HEK293 (cell line): ENCODE measurements at regions not wholly inside any gene's neighbourhood (a gene's known extent, or its start where the extent isn't known, plus 50 kb on each side); places are given as distances from the start of the nearest gene placed in this dataset.

Source experiments
- CTCF ChIA-PET: fragments of 350-600 bp; formaldehyde crosslinking; extraction: SDS; loops from one replicate; lab custom pipeline; 2021; ENCODE audit warnings: antibody characterized with exemption; lab: Yijun Ruan, JAX
- POLR2A ChIA-PET: fragments of 300-600 bp; formaldehyde crosslinking; extraction: SDS; loops from one replicate; lab custom pipeline; 2020; ENCODE audit warnings: antibody characterized with exemption, inconsistent platforms; lab: Yijun Ruan, JAX
- H3K27ac ChIP-seq: fragments of 200-500 bp; sonication (Bioruptor generic); 2 replicates; pipeline ENCODE4 v1.5.1; 2014; ENCODE audit warnings: low read depth, low read length, control low read depth, inconsistent platforms; ENCODE audit errors: extremely low read depth
- H3K36me3 ChIP-seq, 2 experiments: fragments of 200-500 bp in 1 of 2; sonication (Bioruptor generic) in 1 of 2; 1 replicate in 1 of 2; 2 replicates in 1 of 2; pipeline ENCODE4 v1.5.1; 2014 to 2017; ENCODE audit warnings: inconsistent platforms in 2 of 2, low read length in 2 of 2; ENCODE audit not compliant: control insufficient read depth in 2 of 2, insufficient read depth in 1 of 2
- H3K4me1 ChIP-seq: fragments of 200-500 bp; sonication (Bioruptor generic); 2 replicates; pipeline ENCODE4 v1.5.1; 2014; ENCODE audit warnings: mild to moderate bottlenecking, low read length, inconsistent platforms; ENCODE audit not compliant: control insufficient read depth, insufficient read depth
- H3K4me3 ChIP-seq: 2 replicates; pipeline ENCODE4 v1.5.1; 2011; ENCODE audit warnings: low read depth, mild to moderate bottlenecking, control low read depth, low read length, moderate library complexity
- H3K9me3 ChIP-seq: fragments of 200-500 bp; sonication (Bioruptor generic); 2 replicates; pipeline ENCODE4 v1.5.1; 2014; ENCODE audit warnings: low read depth, low read length, inconsistent platforms; ENCODE audit not compliant: control insufficient read depth, insufficient read depth
- BCL11A ChIP-seq: fragments of 450-650 bp; formaldehyde crosslinking; IDR thresholded peaks from 2 replicates; pipeline ENCODE4 v1.5.1; 2016; ENCODE audit warnings: low read depth, missing biosample characterization, missing genetic modification characterization
- GLI4 ChIP-seq: fragments of 450-650 bp; formaldehyde crosslinking; IDR thresholded peaks from 2 replicates; pipeline ENCODE4 v1.5.1; 2016; ENCODE audit warnings: missing biosample characterization, missing genetic modification characterization
- HOXA7 ChIP-seq: sonication (generic); formaldehyde crosslinking; IDR thresholded peaks from 2 replicates; pipeline ENCODE4 v1.8.1; 2022; ENCODE audit warnings: missing genetic modification reagents, borderline replicate concordance
- IKZF3 ChIP-seq: fragments of 450-650 bp; IDR thresholded peaks from 2 replicates; pipeline ENCODE4 v1.5.0; 2018; ENCODE audit warnings: missing biosample characterization, mild to moderate bottlenecking, missing genetic modification characterization, moderate library complexity
- KLF10 ChIP-seq: fragments of 450-650 bp; IDR thresholded peaks from 2 replicates; pipeline ENCODE4 v1.5.1; 2018; ENCODE audit warnings: missing biosample characterization, mild to moderate bottlenecking, missing genetic modification characterization
- KLF8 ChIP-seq: fragments of 450-650 bp; formaldehyde crosslinking; IDR thresholded peaks from 2 replicates; pipeline ENCODE4 v1.5.1; 2016; ENCODE audit warnings: missing biosample characterization, missing genetic modification characterization
- OSR2 ChIP-seq: fragments of 450-650 bp; formaldehyde crosslinking; IDR thresholded peaks from 2 replicates; pipeline ENCODE4 v1.5.1; 2016; ENCODE audit warnings: missing biosample characterization, missing genetic modification characterization
- PRDM6 ChIP-seq: fragments of 450-650 bp; formaldehyde crosslinking; IDR thresholded peaks from 2 replicates; pipeline ENCODE4 v1.5.1; 2017; ENCODE audit warnings: missing biosample characterization, missing genetic modification characterization
- REPIN1 ChIP-seq: fragments of 450-650 bp; formaldehyde crosslinking; IDR thresholded peaks from 2 replicates; pipeline ENCODE4 v1.5.1; 2017; ENCODE audit warnings: missing biosample characterization, missing genetic modification characterization, low read depth
- SALL2 ChIP-seq: fragments of 450-650 bp; formaldehyde crosslinking; IDR thresholded peaks from 2 replicates; pipeline ENCODE4 v1.5.0; 2017; ENCODE audit warnings: missing biosample characterization, mild to moderate bottlenecking, missing genetic modification characterization, borderline replicate concordance
- SP7 ChIP-seq: fragments of 450-650 bp; formaldehyde crosslinking; IDR thresholded peaks from 2 replicates; pipeline ENCODE4 v1.5.1; 2016; ENCODE audit warnings: missing biosample characterization, missing genetic modification characterization
- WT1 ChIP-seq: fragments of 450-650 bp; formaldehyde crosslinking; IDR thresholded peaks from 2 replicates; pipeline ENCODE4 v1.5.1; 2016; ENCODE audit warnings: missing biosample characterization, missing genetic modification characterization
- YY2 ChIP-seq: fragments of 450-650 bp; formaldehyde crosslinking; IDR thresholded peaks from 2 replicates; pipeline ENCODE4 v1.5.1; 2016; ENCODE audit warnings: missing biosample characterization, missing genetic modification characterization
- ZBTB7A ChIP-seq: fragments of 450-650 bp; formaldehyde crosslinking; IDR thresholded peaks from 2 replicates; pipeline ENCODE4 v1.5.1; 2016; ENCODE audit warnings: low read depth, missing biosample characterization, missing genetic modification characterization
- ZNF133 ChIP-seq: fragments of 450-650 bp; formaldehyde crosslinking; IDR thresholded peaks from 2 replicates; pipeline ENCODE4 v1.5.1; 2016; ENCODE audit warnings: missing biosample characterization, missing genetic modification characterization
- ZNF174 ChIP-seq: fragments of 450-650 bp; formaldehyde crosslinking; IDR thresholded peaks from 2 replicates; pipeline ENCODE4 v1.5.0; 2017; ENCODE audit warnings: missing biosample characterization, mild to moderate bottlenecking, missing genetic modification characterization
- ZNF18 ChIP-seq: fragments of 450-650 bp; formaldehyde crosslinking; IDR thresholded peaks from 2 replicates; pipeline ENCODE4 v1.5.1; 2016; ENCODE audit warnings: missing biosample characterization, missing genetic modification characterization
- ZNF19 ChIP-seq: fragments of 450-650 bp; formaldehyde crosslinking; IDR thresholded peaks from 2 replicates; pipeline ENCODE4; 2016; ENCODE audit warnings: missing biosample characterization, missing genetic modification characterization, low read depth
- ZNF2 ChIP-seq: fragments of 450-650 bp; formaldehyde crosslinking; IDR thresholded peaks from 2 replicates; pipeline ENCODE4 v1.5.1; 2016; ENCODE audit warnings: missing biosample characterization, missing genetic modification characterization
- ZNF211 ChIP-seq: fragments of 450-650 bp; formaldehyde crosslinking; IDR thresholded peaks from 2 replicates; pipeline ENCODE4 v1.5.1; 2016; ENCODE audit warnings: low read depth, missing biosample characterization, missing genetic modification characterization
- ZNF24 ChIP-seq: fragments of 450-650 bp; formaldehyde crosslinking; IDR thresholded peaks from 2 replicates; pipeline ENCODE4 v1.5.1; 2016; ENCODE audit warnings: missing biosample characterization, missing genetic modification characterization
- ZNF366 ChIP-seq: fragments of 450-650 bp; formaldehyde crosslinking; conservative IDR thresholded peaks from 2 replicates; pipeline ENCODE4 v1.5.1; 2016; ENCODE audit warnings: missing biosample characterization, missing genetic modification characterization
- ZNF426 ChIP-seq: fragments of 450-650 bp; formaldehyde crosslinking; IDR thresholded peaks from 2 replicates; pipeline ENCODE4 v1.5.1; 2017; ENCODE audit warnings: missing biosample characterization, missing genetic modification characterization, mild to moderate bottlenecking, inconsistent platforms, moderate library complexity
- ZNF654 ChIP-seq: fragments of 450-650 bp; formaldehyde crosslinking; IDR thresholded peaks from 2 replicates; pipeline ENCODE4 v1.5.1; 2016; ENCODE audit warnings: low read depth, missing biosample characterization, missing genetic modification characterization
- ZNF701 ChIP-seq: fragments of 450-650 bp; formaldehyde crosslinking; IDR thresholded peaks from 2 replicates; pipeline ENCODE4 v1.5.1; 2016; ENCODE audit warnings: missing biosample characterization, missing genetic modification characterization
- ZNF843 ChIP-seq: fragments of 450-650 bp; formaldehyde crosslinking; IDR thresholded peaks from 2 replicates; pipeline ENCODE4 v1.5.1; 2016; ENCODE audit warnings: missing biosample characterization, missing genetic modification characterization
- TF ChIP-seq, protein P1 (sequence below): IDR thresholded peaks from 2 replicates; pipeline ENCODE4 v1.6.1; 2011; ENCODE audit warnings: mild to moderate bottlenecking, low read depth, low read length, borderline replicate concordance
- TF ChIP-seq, protein P2 (sequence below): fragments of 450-650 bp; formaldehyde crosslinking; IDR thresholded peaks from 2 replicates; pipeline ENCODE4 v1.5.1; 2016; ENCODE audit warnings: missing biosample characterization, missing genetic modification characterization, borderline replicate concordance

DNA sequence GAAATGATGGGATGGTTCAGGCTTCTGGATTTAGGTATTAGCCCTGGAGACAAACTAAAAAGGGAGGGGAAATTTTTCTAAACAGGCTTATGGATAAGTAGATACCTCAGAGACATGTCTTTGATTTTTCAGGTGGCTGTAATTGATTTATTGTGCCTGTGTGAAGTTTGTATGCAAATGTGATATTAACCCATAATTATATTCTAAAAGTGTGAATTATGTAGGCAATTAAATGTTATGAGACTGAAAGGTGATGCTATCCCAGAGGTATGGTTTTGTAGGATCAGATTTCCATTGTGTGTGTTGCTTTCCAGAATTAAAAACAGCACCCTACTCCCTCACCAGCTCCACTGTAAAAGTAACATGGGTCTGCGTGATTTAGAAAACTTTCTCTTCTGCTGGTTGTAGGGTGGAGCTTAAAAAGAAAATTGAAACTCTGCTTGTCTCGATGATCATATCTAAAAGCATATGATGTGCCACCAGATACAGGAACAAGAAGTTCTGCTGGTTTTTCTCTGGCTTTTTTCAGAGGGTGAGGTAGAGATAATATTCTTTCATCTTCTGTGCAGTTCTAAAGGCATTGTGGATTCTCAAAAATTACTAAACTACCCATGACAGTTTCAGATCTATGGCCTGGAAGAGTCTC lies 71.8 kb upstream of the TAF11L2 start:
- POLR2A ChIA-PET = no interaction called here

DNA sequence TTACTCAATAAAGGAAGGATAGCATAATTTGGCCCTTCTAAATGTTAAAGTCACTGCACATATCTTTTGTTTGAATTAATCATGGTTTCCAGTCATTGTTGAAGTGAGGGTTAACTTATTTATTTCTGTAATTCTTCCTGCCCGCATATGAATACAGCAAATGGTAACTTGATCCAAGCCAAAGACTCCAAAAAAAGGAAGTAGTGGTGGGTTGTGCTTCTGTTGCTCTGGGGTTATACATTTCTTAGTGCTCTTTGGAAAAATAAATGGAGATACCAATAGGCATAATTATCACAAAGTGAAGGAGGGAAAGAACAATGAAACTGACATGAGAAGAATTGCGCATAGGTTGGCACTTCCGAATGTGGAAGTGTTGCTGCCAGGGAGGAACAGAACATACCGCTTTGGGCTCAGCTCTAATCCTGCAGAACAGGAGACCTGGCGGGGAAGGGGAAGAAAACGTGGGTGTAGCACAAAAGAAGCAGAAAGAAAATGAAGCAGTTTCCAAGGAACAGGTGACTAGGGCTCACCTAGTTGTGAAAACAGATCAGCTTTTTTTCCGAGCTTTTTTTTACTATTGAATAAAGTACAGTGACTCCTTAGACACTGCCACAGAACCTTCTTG lies 69.7 kb upstream of the TAF11L2 start:
- no peak overlapping the region for H3K27ac ChIP-seq
- peaks cover 15% of the 10 kb centered on the region for H3K4me1 ChIP-seq
- H3K4me3 ChIP-seq = no peak overlapping the region
- TF ChIP-seq ZNF2 (tag by site-specific recombination) (no peak), ZNF133 (tag by site-specific recombination) (no peak), REPIN1 (tag by site-specific recombination) (no peak), KLF10 (tag by site-specific recombination) (no peak), ZNF19 (tag by site-specific recombination) (no peak), ZNF426 (tag by site-specific recombination) (no peak), SALL2 (tag by site-specific recombination) (no peak), YY2 (tag by site-specific recombination) (no peak), GLI4 (tag by site-specific recombination) (no peak), ZBTB7A (tag by site-specific recombination) (no peak), ZNF24 (no peak), HOXA7 (CRISPR knock-in tag) (no peak)
- TF ChIP-seq, protein P1, sequence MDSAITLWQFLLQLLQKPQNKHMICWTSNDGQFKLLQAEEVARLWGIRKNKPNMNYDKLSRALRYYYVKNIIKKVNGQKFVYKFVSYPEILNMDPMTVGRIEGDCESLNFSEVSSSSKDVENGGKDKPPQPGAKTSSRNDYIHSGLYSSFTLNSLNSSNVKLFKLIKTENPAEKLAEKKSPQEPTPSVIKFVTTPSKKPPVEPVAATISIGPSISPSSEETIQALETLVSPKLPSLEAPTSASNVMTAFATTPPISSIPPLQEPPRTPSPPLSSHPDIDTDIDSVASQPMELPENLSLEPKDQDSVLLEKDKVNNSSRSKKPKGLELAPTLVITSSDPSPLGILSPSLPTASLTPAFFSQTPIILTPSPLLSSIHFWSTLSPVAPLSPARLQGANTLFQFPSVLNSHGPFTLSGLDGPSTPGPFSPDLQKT = no peak
- H3K36me3 ChIP-seq = no peaks in the 10 kb centered on the region
- CTCF ChIA-PET = interaction anchor here (0.7 kb wide), 1 partner anchor 15 kb away, joined by 3 read pairs; no protein-coding TSS in a partner anchor
- POLR2A ChIA-PET = no interaction called here
- H3K9me3 ChIP-seq = no peaks in the 10 kb centered on the region

More for the DNA sequence above, 71.8 kb upstream of the TAF11L2 start:
- H3K4me1 ChIP-seq = peaks cover 15% of the 10 kb centered on the region
- CTCF ChIA-PET = interaction anchor here (0.7 kb wide), 1 partner anchor 77 kb away, joined by 5 read pairs; no protein-coding TSS in a partner anchor
- TF ChIP-seq ZNF654 (tag by site-specific recombination) = peak; percentile 6; the same call in 1 of the 2 replicates
- TF ChIP-seq OSR2 = peak; percentile 63; the same call in 1 of the 2 replicates
- TF ChIP-seq BCL11A (tag by site-specific recombination) = 0 out of 2 replicates have a peak, but pooled peaks have one; percentile 36
- 0 out of 2 replicates have a peak, but pooled peaks have one; percentile 41 for TF ChIP-seq ZNF843
- TF ChIP-seq, protein P2, sequence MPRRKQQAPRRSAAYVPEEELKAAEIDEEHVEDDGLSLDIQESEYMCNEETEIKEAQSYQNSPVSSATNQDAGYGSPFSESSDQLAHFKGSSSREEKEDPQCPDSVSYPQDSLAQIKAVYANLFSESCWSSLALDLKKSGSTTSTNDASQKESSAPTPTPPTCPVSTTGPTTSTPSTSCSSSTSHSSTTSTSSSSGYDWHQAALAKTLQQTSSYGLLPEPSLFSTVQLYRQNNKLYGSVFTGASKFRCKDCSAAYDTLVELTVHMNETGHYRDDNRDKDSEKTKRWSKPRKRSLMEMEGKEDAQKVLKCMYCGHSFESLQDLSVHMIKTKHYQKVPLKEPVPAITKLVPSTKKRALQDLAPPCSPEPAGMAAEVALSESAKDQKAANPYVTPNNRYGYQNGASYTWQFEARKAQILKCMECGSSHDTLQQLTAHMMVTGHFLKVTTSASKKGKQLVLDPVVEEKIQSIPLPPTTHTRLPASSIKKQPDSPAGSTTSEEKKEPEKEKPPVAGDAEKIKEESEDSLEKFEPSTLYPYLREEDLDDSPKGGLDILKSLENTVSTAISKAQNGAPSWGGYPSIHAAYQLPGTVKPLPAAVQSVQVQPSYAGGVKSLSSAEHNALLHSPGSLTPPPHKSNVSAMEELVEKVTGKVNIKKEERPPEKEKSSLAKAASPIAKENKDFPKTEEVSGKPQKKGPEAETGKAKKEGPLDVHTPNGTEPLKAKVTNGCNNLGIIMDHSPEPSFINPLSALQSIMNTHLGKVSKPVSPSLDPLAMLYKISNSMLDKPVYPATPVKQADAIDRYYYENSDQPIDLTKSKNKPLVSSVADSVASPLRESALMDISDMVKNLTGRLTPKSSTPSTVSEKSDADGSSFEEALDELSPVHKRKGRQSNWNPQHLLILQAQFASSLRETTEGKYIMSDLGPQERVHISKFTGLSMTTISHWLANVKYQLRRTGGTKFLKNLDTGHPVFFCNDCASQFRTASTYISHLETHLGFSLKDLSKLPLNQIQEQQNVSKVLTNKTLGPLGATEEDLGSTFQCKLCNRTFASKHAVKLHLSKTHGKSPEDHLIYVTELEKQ (tag by site-specific recombination) = 0 out of 2 replicates have a peak, but pooled peaks have one; percentile 14
- TF ChIP-seq ZNF174 (tag by site-specific recombination) = no peak
- peak; percentile 42; the same call in 1 of the 2 replicates for TF ChIP-seq ZNF366 (tag by site-specific recombination)
- TF ChIP-seq SP7 (tag by site-specific recombination) = peak; percentile 98
- TF ChIP-seq PRDM6 (tag by site-specific recombination) = peak; percentile 85
- no peak for TF ChIP-seq ZNF701 (tag by site-specific recombination)
- TF ChIP-seq KLF8 (tag by site-specific recombination) = 0 out of 2 replicates have a peak, but pooled peaks have one; percentile 20
- no peak for TF ChIP-seq ZNF211 (tag by site-specific recombination)
- peak; percentile 73 for TF ChIP-seq WT1
- peak; percentile 76; the same call in 1 of the 2 replicates for TF ChIP-seq ZNF18 (tag by site-specific recombination)
- TF ChIP-seq IKZF3 = peak; percentile 38; the same call in 1 of the 2 replicates
- TF ChIP-seq, all 188 proteins: peak for 12
- Histone ChIP-seq H3K27ac (no peak overlapping the region), H3K4me3 (no peak overlapping the region), H3K36me3 (no peaks in the 10 kb centered on the region), H3K9me3 (no peaks in the 10 kb centered on the region)
